MV-4-11 (cell line): ENCODE measurements at regions not wholly inside any gene's neighbourhood (a gene's known extent, or its start where the extent isn't known, plus 50 kb on each side); places are given as distances from the start of the nearest gene placed in this dataset.
"Not testable (repeated sequence)": the region's sequence is repeated elsewhere in the genome, so short reads cannot be mapped to it uniquely, and the experiment has no call there.

Source experiments
- DNase-seq: peaks from one replicate; lab custom pipeline; 2025; lab: John Stamatoyannopoulos, UW

- no peak for DNase-seq
Measured at GRCh38 chr16:47861999-47862398, 293.8 kb downstream of the ABCC12 start.

GRCh38 chr16:47858333-47858982 lies 297.3 kb downstream of the ABCC12 start:
- no peak for DNase-seq

GRCh38 chr16:47855431-47855830 lies 300.4 kb downstream of the ABCC12 start:
- no peak for DNase-seq

- DNase-seq, result no peak
Measured at GRCh38 chr16:47854737-47855136, 301.1 kb downstream of the ABCC12 start.

- DNase-seq, result no peak
Measured at GRCh38 chr16:47852991-47853390, 302.8 kb downstream of the ABCC12 start.

- no peak for DNase-seq
Measured at GRCh38 chr16:47851146-47851545, 304.6 kb downstream of the ABCC12 start.

- no peak for DNase-seq
Measured at GRCh38 chr16:47849736-47850135, 306.1 kb downstream of the ABCC12 start.

GRCh38 chr16:47848421-47849109 lies 307.2 kb downstream of the ABCC12 start:
- no peak for DNase-seq

- DNase-seq, result no peak
Measured at GRCh38 chr16:47847220-47847970, 308.4 kb downstream of the ABCC12 start.

GRCh38 chr16:47834485-47835024 lies 321.2 kb downstream of the ABCC12 start:
- no peak for DNase-seq

- DNase-seq, result no peak
Measured at GRCh38 chr16:47833771-47834170, 322.0 kb downstream of the ABCC12 start.

GRCh38 chr16:47829850-47830600 lies 325.8 kb downstream of the ABCC12 start:
- DNase-seq, result no peak

- no peak for DNase-seq
Measured at GRCh38 chr16:47826070-47826469, 329.7 kb downstream of the ABCC12 start.

- DNase-seq, result no peak
Measured at GRCh38 chr16:47817048-47817447, 338.7 kb downstream of the ABCC12 start.

GRCh38 chr16:47816511-47816910 lies 339.3 kb downstream of the ABCC12 start:
- no peak for DNase-seq

GRCh38 chr16:47815655-47816054 lies 340.1 kb downstream of the ABCC12 start:
- no peak for DNase-seq

- DNase-seq, result not testable (repeated sequence)
Measured at GRCh38 chr16:47811758-47812157, 344.0 kb downstream of the ABCC12 start.

GRCh38 chr16:47806309-47806847 lies 345.2 kb downstream of the PHKB start:
- DNase-seq, result no peak

GRCh38 chr16:47787696-47788095 lies 326.6 kb downstream of the PHKB start:
- DNase-seq, result no peak

GRCh38 chr16:47781673-47782072 lies 320.5 kb downstream of the PHKB start:
- DNase-seq, result no peak

GRCh38 chr16:47780213-47780875 lies 319.2 kb downstream of the PHKB start:
- no peak for DNase-seq
